HEK293 (cell line): ENCODE measurements at regions not wholly inside any gene's neighbourhood (a gene's known extent, or its start where the extent isn't known, plus 50 kb on each side); places are given as distances from the start of the nearest gene placed in this dataset.

Experiments
- CTCF ChIA-PET: fragments of 350-600 bp; formaldehyde crosslinking; extraction: SDS; loops from one replicate; lab custom pipeline; 2021; ENCODE audit warnings: antibody characterized with exemption; lab: Yijun Ruan, JAX
- POLR2A ChIA-PET: fragments of 300-600 bp; formaldehyde crosslinking; extraction: SDS; loops from one replicate; lab custom pipeline; 2020; ENCODE audit warnings: antibody characterized with exemption, inconsistent platforms; lab: Yijun Ruan, JAX
- H3K27ac ChIP-seq: fragments of 200-500 bp; sonication (Bioruptor generic); 2 replicates; pipeline ENCODE4 v1.5.1; 2014; ENCODE audit warnings: low read depth, low read length, control low read depth, inconsistent platforms; ENCODE audit errors: extremely low read depth
- H3K36me3 ChIP-seq, 2 experiments: fragments of 200-500 bp in 1 of 2; sonication (Bioruptor generic) in 1 of 2; 1 replicate in 1 of 2; 2 replicates in 1 of 2; pipeline ENCODE4 v1.5.1; 2014 to 2017; ENCODE audit warnings: inconsistent platforms in 2 of 2, low read length in 2 of 2; ENCODE audit not compliant: control insufficient read depth in 2 of 2, insufficient read depth in 1 of 2
- H3K4me1 ChIP-seq: fragments of 200-500 bp; sonication (Bioruptor generic); 2 replicates; pipeline ENCODE4 v1.5.1; 2014; ENCODE audit warnings: mild to moderate bottlenecking, low read length, inconsistent platforms; ENCODE audit not compliant: control insufficient read depth, insufficient read depth
- H3K4me3 ChIP-seq: 2 replicates; pipeline ENCODE4 v1.5.1; 2011; ENCODE audit warnings: low read depth, mild to moderate bottlenecking, control low read depth, low read length, moderate library complexity
- H3K9me3 ChIP-seq: fragments of 200-500 bp; sonication (Bioruptor generic); 2 replicates; pipeline ENCODE4 v1.5.1; 2014; ENCODE audit warnings: low read depth, low read length, inconsistent platforms; ENCODE audit not compliant: control insufficient read depth, insufficient read depth
- GLIS2 ChIP-seq: fragments of 450-650 bp; formaldehyde crosslinking; IDR thresholded peaks from 2 replicates; pipeline ENCODE4 v1.5.1; 2016; ENCODE audit warnings: missing biosample characterization, missing genetic modification characterization
- KLF16 ChIP-seq: fragments of 450-650 bp; formaldehyde crosslinking; IDR thresholded peaks from 2 replicates; pipeline ENCODE4 v1.5.1; 2017; ENCODE audit warnings: missing biosample characterization, missing genetic modification characterization
- MYNN ChIP-seq: fragments of 450-650 bp; formaldehyde crosslinking; IDR thresholded peaks from 2 replicates; pipeline ENCODE4 v1.5.1; 2016; ENCODE audit warnings: missing biosample characterization, missing genetic modification characterization, borderline replicate concordance
- OSR2 ChIP-seq: fragments of 450-650 bp; formaldehyde crosslinking; IDR thresholded peaks from 2 replicates; pipeline ENCODE4 v1.5.1; 2016; ENCODE audit warnings: missing biosample characterization, missing genetic modification characterization
- REPIN1 ChIP-seq: fragments of 450-650 bp; formaldehyde crosslinking; IDR thresholded peaks from 2 replicates; pipeline ENCODE4 v1.5.1; 2017; ENCODE audit warnings: missing biosample characterization, missing genetic modification characterization, low read depth
- ZNF112 ChIP-seq: fragments of 450-650 bp; formaldehyde crosslinking; IDR thresholded peaks from 2 replicates; pipeline ENCODE4 v1.5.0; 2017; ENCODE audit warnings: missing biosample characterization, missing genetic modification characterization
- ZNF132 ChIP-seq: fragments of 450-650 bp; formaldehyde crosslinking; IDR thresholded peaks from 2 replicates; pipeline ENCODE4 v1.5.1; 2017; ENCODE audit warnings: missing biosample characterization, missing genetic modification characterization, borderline replicate concordance
- ZNF146 ChIP-seq: fragments of 450-650 bp; formaldehyde crosslinking; IDR thresholded peaks from 2 replicates; pipeline ENCODE4 v1.5.1; 2016; ENCODE audit warnings: missing biosample characterization, missing genetic modification characterization
- ZNF266 ChIP-seq: fragments of 450-650 bp; formaldehyde crosslinking; IDR thresholded peaks from 2 replicates; pipeline ENCODE4 v1.5.1; 2016; ENCODE audit warnings: missing biosample characterization, missing genetic modification characterization, low read depth
- ZNF302 ChIP-seq: fragments of 450-650 bp; formaldehyde crosslinking; IDR thresholded peaks from 2 replicates; pipeline ENCODE4 v1.5.1; 2016; ENCODE audit warnings: missing biosample characterization, missing genetic modification characterization, low read depth
- ZNF311 ChIP-seq: fragments of 450-650 bp; formaldehyde crosslinking; IDR thresholded peaks from 2 replicates; pipeline ENCODE4 v1.5.1; 2017; ENCODE audit warnings: missing biosample characterization, missing genetic modification characterization, borderline replicate concordance
- ZNF510 ChIP-seq: fragments of 450-650 bp; formaldehyde crosslinking; IDR thresholded peaks from 2 replicates; pipeline ENCODE4 v1.5.1; 2018; ENCODE audit warnings: mild to moderate bottlenecking, missing genetic modification characterization, missing biosample characterization; ENCODE audit not compliant: insufficient replicate concordance
- ZNF571 ChIP-seq: fragments of 450-650 bp; formaldehyde crosslinking; IDR thresholded peaks from 2 replicates; pipeline ENCODE4 v1.5.0; 2017; ENCODE audit warnings: missing biosample characterization, missing genetic modification characterization
- ZNF600 ChIP-seq: fragments of 450-650 bp; formaldehyde crosslinking; IDR thresholded peaks from 2 replicates; pipeline ENCODE4 v1.5.1; 2016; ENCODE audit warnings: missing biosample characterization, missing genetic modification characterization
- ZNF610 ChIP-seq: fragments of 450-650 bp; formaldehyde crosslinking; IDR thresholded peaks from 2 replicates; pipeline ENCODE4 v1.5.1; 2016; ENCODE audit warnings: missing biosample characterization, missing genetic modification characterization, borderline replicate concordance
- ZNF654 ChIP-seq: fragments of 450-650 bp; formaldehyde crosslinking; IDR thresholded peaks from 2 replicates; pipeline ENCODE4 v1.5.1; 2016; ENCODE audit warnings: low read depth, missing biosample characterization, missing genetic modification characterization
- ZNF776 ChIP-seq: fragments of 450-650 bp; formaldehyde crosslinking; IDR thresholded peaks from 2 replicates; pipeline ENCODE4 v1.5.0; 2017; ENCODE audit warnings: missing biosample characterization, missing genetic modification characterization, borderline replicate concordance
- ZSCAN30 ChIP-seq: fragments of 450-650 bp; IDR thresholded peaks from 2 replicates; pipeline ENCODE4 v1.5.1; 2018; ENCODE audit warnings: missing biosample characterization, mild to moderate bottlenecking, missing genetic modification characterization, moderate library complexity
- TF ChIP-seq, protein P1 (sequence below): IDR thresholded peaks from 2 replicates; pipeline ENCODE4 v1.6.1; 2011; ENCODE audit warnings: mild to moderate bottlenecking, low read depth, low read length, borderline replicate concordance
- TF ChIP-seq, protein P2 (sequence below): fragments of 450-650 bp; formaldehyde crosslinking; IDR thresholded peaks from 2 replicates; pipeline ENCODE4 v1.5.1; 2016; ENCODE audit warnings: missing biosample characterization, missing genetic modification characterization

DNA sequence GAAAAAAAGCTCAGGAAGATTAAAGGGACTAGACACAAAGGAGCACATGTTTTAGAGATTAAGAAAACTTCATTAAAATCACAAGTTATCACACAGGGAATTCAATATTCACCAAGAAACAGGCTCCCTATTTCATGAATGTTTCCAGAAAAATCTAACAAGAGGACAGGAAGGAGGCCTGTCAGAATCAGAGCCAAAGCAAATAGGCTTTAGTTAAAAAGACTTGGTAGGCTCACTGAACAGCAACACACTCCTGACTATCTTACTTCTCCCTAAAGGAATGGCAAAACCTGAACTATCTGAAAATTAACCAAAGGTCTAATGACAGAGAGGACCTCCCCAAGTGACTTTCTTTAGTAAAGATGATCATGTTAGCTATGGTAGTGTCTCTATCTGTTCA, 188.3 kb upstream of the MEOX2 start (continued):
- TF ChIP-seq, protein P1, sequence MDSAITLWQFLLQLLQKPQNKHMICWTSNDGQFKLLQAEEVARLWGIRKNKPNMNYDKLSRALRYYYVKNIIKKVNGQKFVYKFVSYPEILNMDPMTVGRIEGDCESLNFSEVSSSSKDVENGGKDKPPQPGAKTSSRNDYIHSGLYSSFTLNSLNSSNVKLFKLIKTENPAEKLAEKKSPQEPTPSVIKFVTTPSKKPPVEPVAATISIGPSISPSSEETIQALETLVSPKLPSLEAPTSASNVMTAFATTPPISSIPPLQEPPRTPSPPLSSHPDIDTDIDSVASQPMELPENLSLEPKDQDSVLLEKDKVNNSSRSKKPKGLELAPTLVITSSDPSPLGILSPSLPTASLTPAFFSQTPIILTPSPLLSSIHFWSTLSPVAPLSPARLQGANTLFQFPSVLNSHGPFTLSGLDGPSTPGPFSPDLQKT = no peak
- TF ChIP-seq ZNF654 (tag by site-specific recombination) (no peak), ZSCAN30 (no peak)

DNA sequence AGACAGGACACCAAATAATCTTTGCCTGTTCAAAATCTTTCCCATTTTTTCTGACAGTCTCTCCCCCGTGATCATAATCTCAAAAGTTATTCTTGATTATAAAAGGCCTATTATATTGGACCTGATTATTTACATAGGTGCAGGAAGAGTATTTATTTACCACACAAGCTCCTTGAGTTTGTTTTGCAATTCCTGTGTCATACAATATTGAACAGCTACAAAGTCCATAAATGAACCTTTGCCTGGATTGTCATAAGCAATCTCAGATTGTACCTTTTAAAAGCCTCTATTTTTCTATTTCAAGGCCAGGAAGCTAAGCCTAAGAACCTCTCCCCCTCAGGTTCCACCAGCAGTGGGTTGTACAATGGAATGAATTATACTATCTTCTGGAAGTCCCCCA, 183.9 kb upstream of the MEOX2 start:
- H3K36me3 ChIP-seq = no peaks in the 10 kb centered on the region
- ChIA-PET CTCF (no interaction called here), POLR2A (no interaction called here)
- no peak overlapping the region for H3K27ac ChIP-seq
- H3K4me1 ChIP-seq = no peaks in the 10 kb centered on the region
- no peaks in the 10 kb centered on the region for H3K9me3 ChIP-seq
- no peak for TF ChIP-seq ZNF266 (tag by site-specific recombination)
- TF ChIP-seq KLF16 (tag by site-specific recombination) = no peak
- no peak for TF ChIP-seq ZNF132 (tag by site-specific recombination)
- TF ChIP-seq REPIN1 (tag by site-specific recombination) = no peak
- no peak for TF ChIP-seq ZNF146 (tag by site-specific recombination)
- TF ChIP-seq ZNF600 (tag by site-specific recombination) = no peak
- H3K4me3 ChIP-seq = no peak overlapping the region

DNA sequence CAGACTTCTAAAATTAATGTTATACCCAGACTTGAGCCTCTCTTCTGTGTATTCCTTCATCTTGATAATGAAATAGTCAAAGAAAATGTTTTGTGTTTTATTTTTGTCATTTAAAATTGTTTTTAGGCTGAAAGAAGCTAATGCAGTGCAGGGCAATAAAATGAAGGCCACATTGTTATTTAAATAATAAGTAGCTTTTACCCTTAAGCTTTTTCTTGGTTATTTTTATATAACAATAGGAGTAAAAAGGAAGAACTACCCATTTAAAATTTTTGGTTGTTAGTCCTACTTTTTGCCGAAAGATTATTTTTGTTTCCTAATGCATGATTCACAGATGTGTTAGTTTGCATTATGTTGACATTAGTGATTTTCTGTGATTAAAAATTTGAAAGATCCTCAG, 181.0 kb upstream of the MEOX2 start:
- TF ChIP-seq ZNF776 (tag by site-specific recombination) = no peak
- TF ChIP-seq ZNF571 (tag by site-specific recombination) = no peak
- no peak for TF ChIP-seq ZNF510
- TF ChIP-seq ZNF311 (tag by site-specific recombination) = no peak
- TF ChIP-seq ZNF112 (tag by site-specific recombination) = no peak
- no peak for TF ChIP-seq ZNF302
- Histone ChIP-seq H3K27ac (no peak overlapping the region), H3K4me1 (no peaks in the 10 kb centered on the region), H3K36me3 (no peaks in the 10 kb centered on the region), H3K9me3 (no peaks in the 10 kb centered on the region), H3K4me3 (no peak overlapping the region)
- ChIA-PET CTCF (no interaction called here), POLR2A (no interaction called here)

DNA sequence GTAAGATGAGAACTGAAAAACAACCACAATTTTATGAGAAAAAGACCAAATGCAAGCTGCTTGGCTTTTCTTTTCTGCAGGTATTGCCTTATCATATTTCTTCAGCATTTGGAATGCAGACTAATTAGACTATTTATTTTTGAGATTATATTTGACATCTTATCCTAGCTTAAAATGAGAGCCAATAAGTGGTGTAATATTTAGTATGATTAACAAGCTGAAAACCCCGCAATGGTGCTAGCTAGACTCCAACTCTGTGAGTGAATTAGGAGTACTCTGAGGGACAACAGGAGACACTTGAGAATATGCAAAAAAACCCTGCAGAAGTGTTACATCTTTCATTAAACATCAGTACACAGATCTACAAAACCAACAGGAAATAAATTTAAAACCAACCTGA, 180.3 kb upstream of the MEOX2 start:
- TF ChIP-seq, protein P2, sequence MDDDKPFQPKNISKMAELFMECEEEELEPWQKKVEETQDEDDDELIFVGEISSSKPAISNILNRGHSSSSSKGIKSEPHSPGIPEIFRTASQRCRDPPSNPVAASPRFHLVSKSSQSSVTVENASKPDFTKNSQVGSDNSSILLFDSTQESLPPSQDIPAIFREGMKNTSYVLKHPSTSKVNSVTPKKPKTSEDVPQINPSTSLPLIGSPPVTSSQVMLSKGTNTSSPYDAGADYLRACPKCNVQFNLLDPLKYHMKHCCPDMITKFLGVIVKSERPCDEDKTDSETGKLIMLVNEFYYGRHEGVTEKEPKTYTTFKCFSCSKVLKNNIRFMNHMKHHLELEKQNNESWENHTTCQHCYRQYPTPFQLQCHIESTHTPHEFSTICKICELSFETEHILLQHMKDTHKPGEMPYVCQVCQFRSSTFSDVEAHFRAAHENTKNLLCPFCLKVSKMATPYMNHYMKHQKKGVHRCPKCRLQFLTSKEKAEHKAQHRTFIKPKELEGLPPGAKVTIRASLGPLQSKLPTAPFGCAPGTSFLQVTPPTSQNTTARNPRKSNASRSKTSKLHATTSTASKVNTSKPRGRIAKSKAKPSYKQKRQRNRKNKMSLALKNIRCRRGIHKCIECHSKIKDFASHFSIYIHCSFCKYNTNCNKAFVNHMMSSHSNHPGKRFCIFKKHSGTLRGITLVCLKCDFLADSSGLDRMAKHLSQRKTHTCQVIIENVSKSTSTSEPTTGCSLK (tag by site-specific recombination) = no peak
- TF ChIP-seq OSR2 (tag by site-specific recombination) (no peak), ZNF610 (tag by site-specific recombination) (no peak), GLIS2 (tag by site-specific recombination) (no peak), MYNN (tag by site-specific recombination) (no peak)
- TF ChIP-seq, all 188 proteins: peak for 0
- POLR2A ChIA-PET = no interaction called here
- H3K9me3 ChIP-seq = no peaks in the 10 kb centered on the region
- no peaks in the 10 kb centered on the region for H3K4me1 ChIP-seq
- H3K4me3 ChIP-seq = no peak overlapping the region
- CTCF ChIA-PET = no interaction called here
- no peaks in the 10 kb centered on the region for H3K36me3 ChIP-seq
- no peak overlapping the region for H3K27ac ChIP-seq
